Stimulated activated memory B cell treated with anti-CD40 and anti-IgM and Interleukin-4, amounts not matched to agents 10 μg/mL and 1 μg/mL and 100 μg/mL, for 72 hours (primary cell): ENCODE measurements at regions not wholly inside any gene's neighbourhood (a gene's known extent, or its start where the extent isn't known, plus 50 kb on each side); places are given as distances from the start of the nearest gene placed in this dataset.

Source experiments
- ATAC-seq: fragments of 150-1000 bp; cut with Tn5 transposase; 2 replicates; pipeline ENCODE4 v1.10.0; 2021
- H3K27ac Mint-ChIP-seq: one replicate; pipeline ENCODE4 v1.8.0; 2022; ENCODE audit warnings: mild to moderate bottlenecking, mixed read lengths
- H3K27me3 Mint-ChIP-seq: one replicate; pipeline ENCODE4 v1.8.0; 2022; ENCODE audit warnings: mixed read lengths
- H3K36me3 Mint-ChIP-seq: one replicate; pipeline ENCODE4 v1.8.0; 2022; ENCODE audit warnings: mixed read lengths
- H3K4me1 Mint-ChIP-seq: one replicate; pipeline ENCODE4 v1.8.0; 2022; ENCODE audit warnings: mixed read lengths
- H3K4me3 Mint-ChIP-seq: one replicate; pipeline ENCODE4 v1.8.0; 2022; ENCODE audit warnings: mild to moderate bottlenecking, moderate library complexity, mixed read lengths
- H3K9me3 Mint-ChIP-seq: one replicate; pipeline ENCODE4 v1.8.0; 2022; ENCODE audit warnings: mixed read lengths

- no peaks in the 10 kb centered on the region for H3K4me1 Mint-ChIP-seq
- H3K4me3 Mint-ChIP-seq = no peak overlapping the region
- peaks cover 8% of the 10 kb centered on the region for H3K9me3 Mint-ChIP-seq
- H3K27ac Mint-ChIP-seq = no peak overlapping the region
- no peaks in the 10 kb centered on the region for H3K36me3 Mint-ChIP-seq
- ATAC-seq = no peak
- peaks cover 15% of the 10 kb centered on the region for H3K27me3 Mint-ChIP-seq
These were observed 240.8 kb upstream of the PWP1 start for GRCh38 chr12:107444771-107445170.

GRCh38 chr12:107446476-107446875, 239.1 kb upstream of the PWP1 start:
- Mint-ChIP-seq H3K27me3 (no peaks in the 10 kb centered on the region), H3K4me3 (no peak overlapping the region), H3K9me3 (peaks cover 6% of the 10 kb centered on the region), H3K4me1 (no peaks in the 10 kb centered on the region), H3K36me3 (no peaks in the 10 kb centered on the region), H3K27ac (no peak overlapping the region)
- no peak for ATAC-seq

GRCh38 chr12:107447336-107447735, 238.3 kb upstream of the PWP1 start:
- Mint-ChIP-seq H3K27me3 (no peaks in the 10 kb centered on the region), H3K4me3 (no peak overlapping the region), H3K36me3 (no peaks in the 10 kb centered on the region), H3K9me3 (peaks cover 6% of the 10 kb centered on the region), H3K4me1 (no peaks in the 10 kb centered on the region), H3K27ac (no peak overlapping the region)
- ATAC-seq = no peak

- no peak overlapping the region for H3K4me3 Mint-ChIP-seq
- H3K4me1 Mint-ChIP-seq = no peaks in the 10 kb centered on the region
- no peaks in the 10 kb centered on the region for H3K36me3 Mint-ChIP-seq
- ATAC-seq = no peak
- H3K9me3 Mint-ChIP-seq = peaks cover 10% of the 10 kb centered on the region
- no peak overlapping the region for H3K27ac Mint-ChIP-seq
- no peaks in the 10 kb centered on the region for H3K27me3 Mint-ChIP-seq
These were observed 237.4 kb upstream of the PWP1 start for GRCh38 chr12:107448198-107448597.

- Mint-ChIP-seq H3K27ac (no peak overlapping the region), H3K27me3 (no peaks in the 10 kb centered on the region), H3K9me3 (peaks cover 11% of the 10 kb centered on the region), H3K36me3 (no peaks in the 10 kb centered on the region), H3K4me1 (no peaks in the 10 kb centered on the region), H3K4me3 (no peak overlapping the region)
- ATAC-seq = no peak
These were observed 235.7 kb upstream of the PWP1 start for GRCh38 chr12:107449891-107450290.

- H3K36me3 Mint-ChIP-seq = no peaks in the 10 kb centered on the region
- no peak overlapping the region for H3K27ac Mint-ChIP-seq
- H3K9me3 Mint-ChIP-seq = peaks cover 11% of the 10 kb centered on the region
- no peaks in the 10 kb centered on the region for H3K27me3 Mint-ChIP-seq
- no peak for ATAC-seq
- no peaks in the 10 kb centered on the region for H3K4me1 Mint-ChIP-seq
- H3K4me3 Mint-ChIP-seq = no peak overlapping the region
These were observed 235.1 kb upstream of the PWP1 start for GRCh38 chr12:107450541-107450940.

- no peaks in the 10 kb centered on the region for H3K27me3 Mint-ChIP-seq
- H3K36me3 Mint-ChIP-seq = no peaks in the 10 kb centered on the region
- no peaks in the 10 kb centered on the region for H3K4me1 Mint-ChIP-seq
- no peak overlapping the region for H3K4me3 Mint-ChIP-seq
- ATAC-seq = no peak
- H3K27ac Mint-ChIP-seq = no peak overlapping the region
- H3K9me3 Mint-ChIP-seq = peaks cover 9% of the 10 kb centered on the region
These were observed 234.4 kb upstream of the PWP1 start for GRCh38 chr12:107451246-107451645.

- Mint-ChIP-seq H3K4me1 (no peaks in the 10 kb centered on the region), H3K9me3 (peaks cover 9% of the 10 kb centered on the region), H3K36me3 (no peaks in the 10 kb centered on the region), H3K27ac (no peak overlapping the region), H3K4me3 (no peak overlapping the region), H3K27me3 (no peaks in the 10 kb centered on the region)
- no peak for ATAC-seq
These were observed 231.3 kb upstream of the PWP1 start for GRCh38 chr12:107454109-107454830.

- Mint-ChIP-seq H3K27me3 (no peaks in the 10 kb centered on the region), H3K36me3 (no peaks in the 10 kb centered on the region), H3K27ac (no peak overlapping the region)
These were observed 228.2 kb upstream of the PWP1 start for GRCh38 chr12:107457362-107457935.

GRCh38 chr12:107458163-107458562, 227.4 kb upstream of the PWP1 start:
- Mint-ChIP-seq H3K4me1 (no peaks in the 10 kb centered on the region), H3K4me3 (no peak overlapping the region), H3K9me3 (peaks cover 7% of the 10 kb centered on the region), H3K36me3 (no peaks in the 10 kb centered on the region), H3K27me3 (no peaks in the 10 kb centered on the region), H3K27ac (no peak overlapping the region)
- no peak for ATAC-seq

More at GRCh38 chr12:107457362-107457935, 228.2 kb upstream of the PWP1 start:
- H3K9me3 Mint-ChIP-seq = peaks cover 12% of the 10 kb centered on the region
- H3K4me3 Mint-ChIP-seq = no peak overlapping the region
- no peak for ATAC-seq
- no peaks in the 10 kb centered on the region for H3K4me1 Mint-ChIP-seq

- no peak for ATAC-seq
- peaks cover 3% of the 10 kb centered on the region for H3K9me3 Mint-ChIP-seq
- no peaks in the 10 kb centered on the region for H3K27me3 Mint-ChIP-seq
- H3K36me3 Mint-ChIP-seq = no peaks in the 10 kb centered on the region
- H3K4me1 Mint-ChIP-seq = no peaks in the 10 kb centered on the region
- no peak overlapping the region for H3K4me3 Mint-ChIP-seq
- H3K27ac Mint-ChIP-seq = no peak overlapping the region
These were observed 226.6 kb upstream of the PWP1 start for GRCh38 chr12:107458990-107459389.

- no peak for ATAC-seq
- no peaks in the 10 kb centered on the region for H3K4me1 Mint-ChIP-seq
- H3K9me3 Mint-ChIP-seq = peaks cover 3% of the 10 kb centered on the region
- H3K27ac Mint-ChIP-seq = no peak overlapping the region
- no peaks in the 10 kb centered on the region for H3K36me3 Mint-ChIP-seq
- H3K4me3 Mint-ChIP-seq = no peak overlapping the region
- H3K27me3 Mint-ChIP-seq = no peaks in the 10 kb centered on the region
These were observed 226.0 kb upstream of the PWP1 start for GRCh38 chr12:107459641-107460040.

- no peak for ATAC-seq
- Mint-ChIP-seq H3K36me3 (no peaks in the 10 kb centered on the region), H3K27me3 (no peaks in the 10 kb centered on the region), H3K4me1 (no peaks in the 10 kb centered on the region), H3K4me3 (no peak overlapping the region), H3K27ac (no peak overlapping the region), H3K9me3 (peaks cover 3% of the 10 kb centered on the region)
These were observed 224.2 kb upstream of the PWP1 start for GRCh38 chr12:107461222-107461975.

GRCh38 chr12:107462428-107463332, 222.9 kb upstream of the PWP1 start:
- no peak overlapping the region for H3K27ac Mint-ChIP-seq
- peaks cover 3% of the 10 kb centered on the region for H3K9me3 Mint-ChIP-seq
- no peak overlapping the region for H3K4me3 Mint-ChIP-seq
- no peaks in the 10 kb centered on the region for H3K4me1 Mint-ChIP-seq
- ATAC-seq = no peak
- H3K27me3 Mint-ChIP-seq = no peaks in the 10 kb centered on the region
- no peaks in the 10 kb centered on the region for H3K36me3 Mint-ChIP-seq

- no peaks in the 10 kb centered on the region for H3K4me1 Mint-ChIP-seq
- no peaks in the 10 kb centered on the region for H3K27me3 Mint-ChIP-seq
- peak; percentile 24 for ATAC-seq
- H3K36me3 Mint-ChIP-seq = no peaks in the 10 kb centered on the region
- H3K9me3 Mint-ChIP-seq = peaks cover 3% of the 10 kb centered on the region
- H3K27ac Mint-ChIP-seq = no peak overlapping the region
- H3K4me3 Mint-ChIP-seq = no peak overlapping the region
These were observed 221.0 kb upstream of the PWP1 start for GRCh38 chr12:107464644-107465043.
